LNCaP clone FGC (cell line): ENCODE measurements at regions not wholly inside any gene's neighbourhood (a gene's known extent, or its start where the extent isn't known, plus 50 kb on each side); places are given as distances from the start of the nearest gene placed in this dataset.

Experiments
- DNase-seq: peaks from one replicate; pipeline ENCODE4 v3.0.0-alpha.2; 2011; ENCODE audit warnings: low read depth
- H3K4me3 ChIP-seq: 2 replicates; pipeline ENCODE4 v1.5.1; 2011; ENCODE audit warnings: mild to moderate bottlenecking, low read depth, low read length, control low read depth
- CTCF ChIP-seq: IDR thresholded peaks from 2 replicates; pipeline ENCODE4 v1.5.1; 2012; ENCODE audit warnings: mild to moderate bottlenecking; ENCODE audit not compliant: control insufficient read depth, insufficient read depth; ENCODE audit errors: extremely low read depth

GRCh38 chr5:7955476-7955875 lies 86.5 kb downstream of the MTRR start:
- H3K4me3 ChIP-seq: no peak overlapping the region
- TF ChIP-seq CTCF: no peak
- DNase-seq: no peak

DNA sequence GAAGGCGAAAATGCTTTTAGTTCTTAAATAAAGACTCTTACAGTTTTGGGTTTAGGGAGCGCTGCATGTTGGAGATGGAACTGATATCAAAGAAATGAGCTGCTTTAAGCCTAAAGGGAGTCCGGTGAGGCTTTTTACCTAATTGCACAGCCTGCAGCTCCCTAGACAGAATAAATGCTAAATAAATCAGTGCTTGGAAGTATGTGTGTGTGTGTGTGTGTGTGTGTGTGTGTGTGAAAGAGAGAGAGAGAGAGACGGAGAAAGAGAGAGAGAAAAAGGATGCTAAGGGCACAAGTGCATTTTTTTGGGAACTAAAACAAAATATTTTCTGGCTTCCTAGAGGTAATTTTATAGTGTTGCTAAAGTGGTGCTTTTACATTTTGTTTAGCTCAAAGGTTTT lies 88.4 kb downstream of the MTRR start:
- no peak overlapping the region for H3K4me3 ChIP-seq

GRCh38 chr5:7960142-7960541 lies 91.2 kb downstream of the MTRR start:
- no peak overlapping the region for H3K4me3 ChIP-seq
- TF ChIP-seq CTCF: no peak
- DNase-seq: no peak

More for the DNA sequence above, 88.4 kb downstream of the MTRR start:
- no peak for DNase-seq
- no peak for TF ChIP-seq CTCF

DNA sequence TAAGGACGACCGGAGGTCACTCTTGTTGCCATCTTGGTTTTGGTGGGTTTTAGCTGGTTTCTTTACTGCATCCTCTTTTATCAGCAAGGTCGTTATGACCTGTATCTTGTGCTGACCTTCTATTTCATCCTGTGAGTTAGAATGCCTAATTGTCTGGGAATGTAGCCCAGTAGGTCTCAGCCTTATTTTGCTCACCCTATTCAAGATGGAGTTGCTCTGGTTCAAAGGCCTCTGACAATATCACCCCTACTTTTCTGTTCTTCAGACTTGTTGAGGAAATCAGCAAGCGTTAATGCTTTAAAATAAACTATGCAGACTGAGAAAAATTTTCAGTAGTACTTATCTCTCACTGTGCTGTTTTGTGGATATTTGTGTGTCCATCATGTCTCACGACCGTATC lies 92.6 kb downstream of the MTRR start:
- H3K4me3 ChIP-seq: no peak overlapping the region
- no peak for TF ChIP-seq CTCF
- no peak for DNase-seq

GRCh38 chr5:7970816-7971215 lies 101.9 kb downstream of the MTRR start:
- no peak for TF ChIP-seq CTCF
- no peak for DNase-seq
- no peak overlapping the region for H3K4me3 ChIP-seq

GRCh38 chr5:7976411-7977190 lies 107.7 kb downstream of the MTRR start:
- no peak overlapping the region for H3K4me3 ChIP-seq
- DNase-seq: no peak
- TF ChIP-seq CTCF: no peak

DNA sequence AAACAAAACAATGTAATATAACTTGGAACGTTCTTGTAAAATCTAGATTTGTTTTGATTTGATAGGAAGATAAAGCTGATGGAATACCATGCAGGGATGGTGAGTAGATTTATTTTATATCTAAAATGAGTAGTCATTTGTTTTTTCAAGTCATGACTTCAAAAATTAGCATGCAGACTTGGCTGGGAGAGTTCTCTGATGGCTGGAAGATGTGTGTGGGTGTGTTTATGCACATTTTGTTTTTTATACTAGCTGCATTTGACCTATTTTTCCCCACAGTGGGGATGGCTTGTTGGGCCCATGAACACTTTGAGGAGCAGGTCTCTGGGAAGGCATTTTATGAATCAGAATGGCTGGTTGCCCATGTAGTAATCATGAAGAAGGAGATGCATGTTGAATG lies 109.2 kb downstream of the MTRR start:
- H3K4me3 ChIP-seq: no peak overlapping the region
- no peak for DNase-seq
- no peak for TF ChIP-seq CTCF
